ENCODE measurements at regions not wholly inside any gene's neighbourhood (a gene's known extent, or its start where the extent isn't known, plus 50 kb on each side); places are given as distances from the start of the nearest gene placed in this dataset.

DNA sequence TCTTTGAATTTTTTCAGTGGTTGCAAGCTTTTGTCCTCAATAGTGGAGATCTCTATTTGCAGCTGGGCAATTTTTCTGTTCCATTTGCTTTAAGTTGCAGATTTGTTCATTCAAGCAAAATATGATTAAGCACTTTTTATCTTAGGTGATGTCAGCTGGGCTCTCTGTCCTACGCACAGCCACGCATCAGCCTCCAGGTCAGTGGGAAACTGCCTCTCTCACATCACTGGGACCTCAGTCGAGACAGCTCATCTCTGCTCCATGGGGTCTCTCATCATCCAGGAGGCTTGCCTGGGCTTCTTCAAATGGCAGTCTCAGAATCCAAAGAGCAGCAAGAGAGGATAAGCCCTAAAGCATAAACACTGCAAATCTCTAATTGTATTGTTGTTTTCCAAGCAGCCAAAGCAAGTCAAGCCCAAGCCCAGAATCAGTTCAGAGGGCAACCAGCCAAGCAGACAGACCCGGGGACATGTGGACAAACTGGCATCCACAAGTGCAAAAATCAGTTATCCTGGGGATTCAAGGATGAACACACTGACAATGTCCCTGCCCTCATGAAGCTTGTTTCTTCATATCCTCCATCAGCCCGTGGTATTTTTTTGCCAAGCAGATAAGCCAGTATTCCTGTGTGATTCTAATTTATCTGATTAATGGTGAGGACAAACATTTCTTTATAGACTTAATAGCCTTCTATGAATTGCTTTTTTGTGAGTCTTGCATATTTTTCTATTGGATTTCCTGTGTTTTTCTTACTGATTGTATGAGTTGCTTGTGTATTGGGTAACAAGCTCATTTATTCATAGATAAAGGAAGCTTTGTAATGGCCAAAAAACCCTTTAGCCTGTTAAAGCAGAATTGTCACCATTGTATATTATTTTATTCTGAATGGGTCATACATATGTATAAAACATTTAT lies 262.5 kb downstream of the GXYLT1 start:
- no peak for DNase-seq

DNA sequence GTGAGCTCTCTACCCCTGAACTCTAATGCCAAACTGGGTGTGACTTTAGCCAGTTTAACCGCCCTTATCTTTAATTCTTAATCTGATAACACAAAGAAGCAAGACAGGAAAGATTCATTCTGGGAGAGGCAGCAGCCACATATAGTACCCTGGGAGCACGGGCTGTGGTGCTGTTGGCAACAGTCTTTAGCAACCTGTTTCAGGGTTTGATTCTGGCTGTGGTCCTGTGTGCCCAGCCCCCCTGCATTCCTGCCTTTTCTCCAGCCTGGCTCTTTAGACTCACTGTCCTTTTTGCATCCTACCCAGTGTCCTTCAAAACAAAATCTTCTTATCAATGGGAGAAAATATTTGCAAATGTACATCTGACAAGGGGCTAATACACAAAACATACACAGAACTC lies 275.2 kb downstream of the GXYLT1 start:
- no peak for DNase-seq

- no peak for DNase-seq
Measured at GRCh38 chr12:41866878-41867430, 277.7 kb downstream of the GXYLT1 start.

GRCh38 chr12:41856228-41856627 lies 288.4 kb downstream of the GXYLT1 start:
- no peak for DNase-seq

- DNase-seq, result no peak
Measured at GRCh38 chr12:41850046-41850445, 294.6 kb downstream of the GXYLT1 start.

- no peak for DNase-seq
Measured at GRCh38 chr12:41846718-41847117, 298.0 kb downstream of the GXYLT1 start.

GRCh38 chr12:41836416-41836815 lies 308.3 kb downstream of the GXYLT1 start:
- DNase-seq, result no peak

DNA sequence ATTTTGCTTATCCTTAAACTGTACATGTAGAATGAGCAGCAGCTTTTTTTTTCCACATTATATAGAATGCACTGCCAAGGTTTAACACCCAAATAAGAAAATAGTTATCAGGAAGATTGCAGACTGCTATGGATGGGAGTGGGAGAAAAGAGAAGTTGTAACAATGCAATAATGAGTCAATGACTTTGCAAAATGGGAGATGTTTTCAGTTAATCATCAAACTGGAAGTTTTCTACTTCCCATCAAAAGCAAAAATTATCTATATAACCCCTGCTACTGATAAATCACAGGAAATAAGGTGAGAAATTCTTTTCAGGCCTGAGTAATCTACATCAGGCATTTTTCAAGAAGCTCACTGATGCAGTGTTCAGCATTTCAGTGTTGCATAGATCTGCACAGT lies 309.1 kb downstream of the GXYLT1 start:
- DNase-seq, result no peak

DNA sequence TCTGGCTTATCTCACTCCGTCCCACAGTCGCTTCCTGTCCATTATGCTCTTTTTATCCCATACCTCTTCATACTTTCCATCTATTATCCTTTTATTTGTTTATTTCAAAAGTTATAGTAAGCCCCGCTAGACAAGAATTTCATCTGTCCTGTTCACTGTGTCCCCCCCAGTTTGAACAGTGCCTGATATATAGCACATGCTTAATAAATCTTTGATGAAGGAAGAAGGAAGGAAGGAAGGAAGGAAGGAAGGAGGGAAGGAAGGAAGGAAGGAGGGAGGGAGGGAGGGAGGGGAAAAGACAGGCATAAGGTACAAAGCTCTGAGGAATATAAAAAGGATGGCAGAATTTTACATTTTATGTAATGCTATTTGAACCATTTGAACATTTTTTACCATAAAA lies 324.7 kb downstream of the GXYLT1 start:
- DNase-seq, result no peak

DNA sequence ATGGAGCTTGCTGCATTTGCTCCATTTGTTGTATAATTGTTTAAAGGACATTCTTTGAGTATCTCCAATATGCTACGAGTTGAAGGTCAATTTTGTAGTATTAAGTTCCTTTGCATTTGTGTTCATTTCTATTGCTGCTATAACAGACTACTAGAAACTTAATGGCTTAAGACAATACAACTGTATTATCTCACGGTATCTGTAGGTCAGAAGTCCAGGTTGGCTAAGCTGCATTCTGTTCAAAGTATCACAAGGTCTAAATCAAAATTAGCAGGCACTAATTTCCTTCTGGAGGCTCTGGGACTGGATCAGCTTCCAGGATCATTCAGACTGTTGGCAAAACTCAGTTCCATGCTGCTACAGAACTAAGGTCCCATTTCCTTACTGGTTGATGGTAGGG lies 340.6 kb downstream of the GXYLT1 start:
- DNase-seq, result no peak

- no peak for DNase-seq
Measured at GRCh38 chr12:41802803-41803202, 341.9 kb downstream of the GXYLT1 start.

- DNase-seq, result no peak
Measured at GRCh38 chr12:41801261-41801660, 343.4 kb downstream of the GXYLT1 start.

DNA sequence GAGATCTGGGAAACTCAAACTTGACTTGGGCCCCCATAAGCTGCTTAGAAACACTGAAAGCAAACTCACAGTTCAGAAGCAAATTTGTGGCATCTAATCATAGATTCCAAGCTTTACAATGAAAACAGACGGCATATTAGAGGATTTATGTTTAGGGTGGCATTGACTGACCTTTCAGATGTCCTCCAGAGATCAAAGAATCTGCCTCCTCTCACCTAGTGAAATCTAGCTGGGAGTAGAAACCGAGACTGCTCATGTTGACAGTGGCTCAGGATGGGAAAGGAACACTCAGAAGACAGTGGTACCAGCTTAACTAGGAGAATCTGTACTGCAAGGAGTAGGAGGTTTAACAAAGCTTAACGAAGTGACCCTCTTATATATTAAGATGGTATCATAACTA lies 345.0 kb downstream of the GXYLT1 start:
- no peak for DNase-seq

- no peak for DNase-seq
Measured at GRCh38 chr12:41795910-41796309, 348.8 kb downstream of the GXYLT1 start.

GRCh38 chr12:41795051-41795600 lies 349.5 kb downstream of the GXYLT1 start:
- no peak for DNase-seq

GRCh38 chr12:41794336-41794735 lies 350.3 kb downstream of the GXYLT1 start:
- DNase-seq, result no peak

GRCh38 chr12:41784957-41785356 lies 359.7 kb downstream of the GXYLT1 start:
- no peak for DNase-seq

- no peak for DNase-seq
Measured at GRCh38 chr12:41778934-41779333, 365.7 kb downstream of the GXYLT1 start.

DNA sequence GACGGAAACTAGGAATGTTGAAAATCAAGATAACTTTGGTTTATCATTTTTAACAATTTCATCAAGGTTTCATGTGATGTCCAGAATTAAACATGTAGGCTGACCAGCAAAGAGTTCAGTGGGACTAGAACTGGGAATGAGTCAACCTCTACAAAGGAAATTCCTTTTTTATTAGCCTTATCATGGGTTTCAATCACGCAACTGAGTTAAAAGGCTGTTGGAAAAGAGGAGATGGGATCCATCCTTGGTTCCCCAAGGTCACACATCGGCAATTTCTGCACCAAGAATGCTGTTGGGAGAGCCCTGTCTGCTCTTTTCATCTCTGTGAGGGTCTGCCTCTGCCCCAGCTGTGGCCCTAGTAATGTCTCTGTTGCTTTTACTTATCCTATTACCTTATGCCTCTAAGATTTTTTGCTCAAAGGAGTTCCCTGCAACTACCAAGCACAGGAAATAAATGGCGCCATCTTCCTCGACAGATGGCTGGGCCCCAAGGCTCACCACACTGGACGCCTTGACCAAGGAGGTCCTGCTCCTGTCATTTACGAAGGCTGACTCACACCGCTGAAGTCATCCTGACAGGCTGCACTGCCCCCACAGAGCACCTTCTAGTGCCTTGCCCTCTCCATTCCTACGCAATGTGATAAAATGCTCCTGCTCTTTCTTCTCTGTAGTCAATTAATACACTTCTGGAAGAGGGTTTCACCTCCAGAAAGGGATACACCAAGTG lies 367.4 kb downstream of the GXYLT1 start:
- no peak for DNase-seq

GRCh38 chr12:41772478-41772877 lies 372.2 kb downstream of the GXYLT1 start:
- no peak for DNase-seq

GRCh38 chr12:41769810-41770209 lies 374.9 kb downstream of the GXYLT1 start:
- DNase-seq, result no peak

DNA sequence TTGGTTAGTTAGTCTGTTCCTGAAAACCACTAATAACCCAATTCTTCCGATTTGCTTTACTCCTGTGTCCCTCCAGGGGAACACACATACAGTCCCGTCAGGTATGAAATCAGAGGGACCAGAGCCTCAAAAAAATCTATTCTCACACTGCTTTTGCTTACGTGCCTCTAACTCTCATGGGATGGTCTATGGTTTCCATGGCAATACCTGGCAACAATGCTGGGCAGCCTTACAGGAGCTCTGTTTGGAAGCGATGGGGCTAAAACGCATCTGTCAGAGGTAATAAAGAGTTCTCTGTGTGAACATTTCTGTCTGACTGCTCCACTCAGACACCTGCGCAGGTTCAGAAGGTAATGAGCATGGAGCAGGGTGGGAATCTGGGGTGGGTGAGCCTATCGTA lies 376.2 kb downstream of the GXYLT1 start:
- no peak for DNase-seq

- DNase-seq, result no peak
Measured at GRCh38 chr12:41762691-41763090, 382.0 kb downstream of the GXYLT1 start.

DNA sequence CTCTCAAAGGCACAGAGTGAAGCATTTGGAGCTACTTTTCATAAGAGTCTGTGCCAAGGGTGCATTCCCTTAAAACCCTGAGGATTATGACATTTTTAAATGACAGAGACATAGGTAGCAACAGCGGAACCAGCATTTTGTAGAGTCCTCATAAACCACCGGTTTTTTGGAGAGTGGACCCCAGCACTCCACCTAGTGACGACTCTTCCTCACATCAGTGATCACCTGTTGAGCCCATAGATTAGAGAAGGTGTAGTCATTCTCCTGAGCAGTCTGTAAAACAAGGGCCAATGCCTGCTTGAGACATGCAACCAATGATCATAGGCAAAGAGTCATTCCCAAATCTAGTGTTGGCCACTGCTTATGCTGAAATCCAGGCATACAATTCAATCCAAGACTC lies 399.1 kb downstream of the GXYLT1 start:
- DNase-seq, result no peak
